ENCODE measurements at regions not wholly inside any gene's neighbourhood (a gene's known extent, or its start where the extent isn't known, plus 50 kb on each side); places are given as distances from the start of the nearest gene placed in this dataset.

- no peak for TF ChIP-seq CTCF (IDR thresholded peaks at IDR 0.05; ENCODE audit: low read depth, low read length)
- DNase-seq (ENCODE audit: low read depth in 2 of 2): no peak
- H3K4me3 ChIP-seq (replicated peaks in 1 of 2; ENCODE audit: low read depth in 2 of 2, low read length in 2 of 2): no peak overlapping the region
Measured at GRCh38 chr2:179354296-179354695, 89.7 kb upstream of the SESTD1 start.

- DNase-seq (ENCODE audit: low read depth in 2 of 2): no peak
- TF ChIP-seq CTCF (IDR thresholded peaks at IDR 0.05; ENCODE audit: low read depth, low read length): no peak
- no peak overlapping the region for H3K4me3 ChIP-seq (replicated peaks in 1 of 2; ENCODE audit: low read depth in 2 of 2, low read length in 2 of 2)
Measured at GRCh38 chr2:179352181-179352580, 87.5 kb upstream of the SESTD1 start.

GRCh38 chr2:179351057-179351456 is 86.4 kb upstream of the SESTD1 start:
- no peak overlapping the region for H3K4me3 ChIP-seq (replicated peaks in 1 of 2; ENCODE audit: low read depth in 2 of 2, low read length in 2 of 2)
- no peak for DNase-seq (ENCODE audit: low read depth in 2 of 2)
- no peak for TF ChIP-seq CTCF (IDR thresholded peaks at IDR 0.05; ENCODE audit: low read depth, low read length)

GRCh38 chr2:179349670-179350303 is 85.2 kb upstream of the SESTD1 start:
- no peak overlapping the region for H3K4me3 ChIP-seq (replicated peaks in 1 of 2; ENCODE audit: low read depth in 2 of 2, low read length in 2 of 2)
- DNase-seq (ENCODE audit: low read depth in 2 of 2): no peak
- TF ChIP-seq CTCF (IDR thresholded peaks at IDR 0.05; ENCODE audit: low read depth, low read length): no peak

GRCh38 chr2:179348906-179349305 is 84.3 kb upstream of the SESTD1 start:
- DNase-seq (ENCODE audit: low read depth in 2 of 2): no peak
- no peak for TF ChIP-seq CTCF (IDR thresholded peaks at IDR 0.05; ENCODE audit: low read depth, low read length)

GRCh38 chr2:179344970-179345369 is 80.3 kb upstream of the SESTD1 start:
- no peak overlapping the region for H3K4me3 ChIP-seq (replicated peaks in 1 of 2; ENCODE audit: low read depth in 2 of 2, low read length in 2 of 2)
- DNase-seq (ENCODE audit: low read depth in 2 of 2): no peak
- TF ChIP-seq CTCF (IDR thresholded peaks at IDR 0.05; ENCODE audit: low read depth, low read length): no peak

More at GRCh38 chr2:179348906-179349305, 84.3 kb upstream of the SESTD1 start:
- H3K4me3 ChIP-seq (replicated peaks in 1 of 2; ENCODE audit: low read depth in 2 of 2, low read length in 2 of 2): no peak overlapping the region
